NCI-H345 treated with DMSO at 0.1 percent for 48 hours (cell line): ENCODE measurements at regions not wholly inside any gene's neighbourhood (a gene's known extent, or its start where the extent isn't known, plus 50 kb on each side); places are given as distances from the start of the nearest gene placed in this dataset.
"Not testable (repeated sequence)": the region's sequence is repeated elsewhere in the genome, so short reads cannot be mapped to it uniquely, and the experiment has no call there.

Experiments used
- DNase-seq: peaks from one replicate; lab custom pipeline; 2025; ENCODE audit not compliant: unreplicated experiment; lab: John Stamatoyannopoulos, UW

GRCh38 chr1:213702703-213703102 is 285.1 kb upstream of the PROX1 start:
- DNase-seq: no peak

GRCh38 chr1:213704941-213705340 is 282.8 kb upstream of the PROX1 start:
- DNase-seq: no peak

GRCh38 chr1:213711833-213712490 is 275.8 kb upstream of the PROX1 start:
- not testable (repeated sequence) for DNase-seq

GRCh38 chr1:213714645-213715044 is 273.1 kb upstream of the PROX1 start:
- no peak for DNase-seq

- DNase-seq: no peak
Measured at GRCh38 chr1:213715182-213715581, 272.6 kb upstream of the PROX1 start.

- DNase-seq: no peak
Measured at GRCh38 chr1:213719462-213719861, 268.3 kb upstream of the PROX1 start.

GRCh38 chr1:213720032-213720431 is 267.7 kb upstream of the PROX1 start:
- DNase-seq: peak; percentile 12

GRCh38 chr1:213723187-213723586 is 264.6 kb upstream of the PROX1 start:
- DNase-seq: no peak

- DNase-seq: no peak
Measured at GRCh38 chr1:213724640-213725536, 262.9 kb upstream of the PROX1 start.

GRCh38 chr1:213727853-213728592 is 259.8 kb upstream of the PROX1 start:
- DNase-seq: no peak

- DNase-seq: no peak
Measured at GRCh38 chr1:213728593-213729536, 258.9 kb upstream of the PROX1 start.

- DNase-seq: no peak
Measured at GRCh38 chr1:213733705-213734104, 254.1 kb upstream of the PROX1 start.

GRCh38 chr1:213737398-213738035 is 250.3 kb upstream of the PROX1 start:
- no peak for DNase-seq

- no peak for DNase-seq
Measured at GRCh38 chr1:213738658-213739057, 249.1 kb upstream of the PROX1 start.

- no peak for DNase-seq
Measured at GRCh38 chr1:213742992-213743391, 244.8 kb upstream of the PROX1 start.

GRCh38 chr1:213744780-213745179 is 243.0 kb upstream of the PROX1 start:
- no peak for DNase-seq

- DNase-seq: no peak
Measured at GRCh38 chr1:213745451-213745850, 242.3 kb upstream of the PROX1 start.

- no peak for DNase-seq
Measured at GRCh38 chr1:213749558-213749957, 238.2 kb upstream of the PROX1 start.

- no peak for DNase-seq
Measured at GRCh38 chr1:213750231-213751063, 237.3 kb upstream of the PROX1 start.
